ENCODE measurements at regions not wholly inside any gene's neighbourhood (a gene's known extent, or its start where the extent isn't known, plus 50 kb on each side); places are given as distances from the start of the nearest gene placed in this dataset.

- WGBS: 74% methylated on average over 6 of the region's 6 CpGs
- DNase-seq (ENCODE audit: extremely low spot score): no peak
- TF ChIP-seq, protein P1, sequence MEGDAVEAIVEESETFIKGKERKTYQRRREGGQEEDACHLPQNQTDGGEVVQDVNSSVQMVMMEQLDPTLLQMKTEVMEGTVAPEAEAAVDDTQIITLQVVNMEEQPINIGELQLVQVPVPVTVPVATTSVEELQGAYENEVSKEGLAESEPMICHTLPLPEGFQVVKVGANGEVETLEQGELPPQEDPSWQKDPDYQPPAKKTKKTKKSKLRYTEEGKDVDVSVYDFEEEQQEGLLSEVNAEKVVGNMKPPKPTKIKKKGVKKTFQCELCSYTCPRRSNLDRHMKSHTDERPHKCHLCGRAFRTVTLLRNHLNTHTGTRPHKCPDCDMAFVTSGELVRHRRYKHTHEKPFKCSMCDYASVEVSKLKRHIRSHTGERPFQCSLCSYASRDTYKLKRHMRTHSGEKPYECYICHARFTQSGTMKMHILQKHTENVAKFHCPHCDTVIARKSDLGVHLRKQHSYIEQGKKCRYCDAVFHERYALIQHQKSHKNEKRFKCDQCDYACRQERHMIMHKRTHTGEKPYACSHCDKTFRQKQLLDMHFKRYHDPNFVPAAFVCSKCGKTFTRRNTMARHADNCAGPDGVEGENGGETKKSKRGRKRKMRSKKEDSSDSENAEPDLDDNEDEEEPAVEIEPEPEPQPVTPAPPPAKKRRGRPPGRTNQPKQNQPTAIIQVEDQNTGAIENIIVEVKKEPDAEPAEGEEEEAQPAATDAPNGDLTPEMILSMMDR (IDR thresholded peaks at IDR 0.05): no peak
- TF ChIP-seq EP300 (IDR thresholded peaks at IDR 0.05): no peak
- TF ChIP-seq POLR2A (IDR thresholded peaks at IDR 0.05; ENCODE audit: low read depth): no peak
- TF ChIP-seq POLR2AphosphoS5 (IDR thresholded peaks at IDR 0.05): no peak
- intact Hi-C loops (cut with DNase I): no loop called here
- Histone ChIP-seq H3K27me3 (peaks cover 0 to 20% (median 0%) of the 10 kb centered on the region in 4 donors), H3K27ac (replicated peaks in 1 of 4) (no peak overlapping the region), H3K36me3 (no peaks in the 10 kb centered on the region), H3K4me1 (no peaks in the 10 kb centered on the region), H3K4me3 (no peak overlapping the region), H3K9me3 (no peaks in the 10 kb centered on the region)
Observed at GRCh38 chr9:38134611-38135237, 65.7 kb upstream of the SHB start.

- Histone ChIP-seq H3K36me3 (no peaks in the 10 kb centered on the region), H3K27me3 (peaks cover 0 to 19% (median 0%) of the 10 kb centered on the region in 4 donors), H3K4me3 (no peak overlapping the region), H3K9me3 (no peaks in the 10 kb centered on the region), H3K27ac (replicated peaks in 1 of 4) (no peak overlapping the region), H3K4me1 (no peaks in the 10 kb centered on the region)
- no peak for DNase-seq (ENCODE audit: extremely low spot score)
- intact Hi-C loops (cut with DNase I): no loop called here
- TF ChIP-seq POLR2A (IDR thresholded peaks at IDR 0.05; ENCODE audit: low read depth) (no peak), POLR2AphosphoS5 (IDR thresholded peaks at IDR 0.05) (no peak), EP300 (IDR thresholded peaks at IDR 0.05) (no peak)
- TF ChIP-seq, protein P1 (IDR thresholded peaks at IDR 0.05): no peak
Observed at GRCh38 chr9:38133595-38133994, 64.6 kb upstream of the SHB start.

GRCh38 chr9:38132956-38133355 is 63.9 kb upstream of the SHB start:
- H3K4me1 ChIP-seq: no peaks in the 10 kb centered on the region
- no peak for DNase-seq (ENCODE audit: extremely low spot score)
- WGBS: 91% methylated on average over 5 of the region's 5 CpGs
- no peak overlapping the region for H3K27ac ChIP-seq (replicated peaks in 1 of 4)
- no peaks in the 10 kb centered on the region for H3K9me3 ChIP-seq
- H3K36me3 ChIP-seq: no peaks in the 10 kb centered on the region
- H3K4me3 ChIP-seq: no peak overlapping the region
- intact Hi-C loops (cut with DNase I): no loop called here
- peaks cover 0 to 19% (median 0%) of the 10 kb centered on the region in 4 donors for H3K27me3 ChIP-seq
- TF ChIP-seq, protein P1 (IDR thresholded peaks at IDR 0.05): no peak
- TF ChIP-seq POLR2A (IDR thresholded peaks at IDR 0.05; ENCODE audit: low read depth) (no peak), POLR2AphosphoS5 (IDR thresholded peaks at IDR 0.05) (no peak), EP300 (IDR thresholded peaks at IDR 0.05) (no peak)

- WGBS: 78% methylated on average over 8 of the region's 8 CpGs
- H3K27me3 ChIP-seq: peaks cover 0 to 19% (median 0%) of the 10 kb centered on the region in 4 donors
- no peak for DNase-seq (ENCODE audit: extremely low spot score)
- H3K36me3 ChIP-seq: no peaks in the 10 kb centered on the region
- no peaks in the 10 kb centered on the region for H3K9me3 ChIP-seq
- H3K27ac ChIP-seq (replicated peaks in 1 of 4): no peak overlapping the region
- H3K4me1 ChIP-seq: no peaks in the 10 kb centered on the region
- TF ChIP-seq EP300 (IDR thresholded peaks at IDR 0.05) (no peak), POLR2A (IDR thresholded peaks at IDR 0.05; ENCODE audit: low read depth) (no peak), POLR2AphosphoS5 (IDR thresholded peaks at IDR 0.05) (no peak)
- TF ChIP-seq, protein P1 (IDR thresholded peaks at IDR 0.05): no peak
- intact Hi-C loops (cut with DNase I): no loop called here
- H3K4me3 ChIP-seq: no peak overlapping the region
Observed at GRCh38 chr9:38131729-38132128, 62.7 kb upstream of the SHB start.

DNA sequence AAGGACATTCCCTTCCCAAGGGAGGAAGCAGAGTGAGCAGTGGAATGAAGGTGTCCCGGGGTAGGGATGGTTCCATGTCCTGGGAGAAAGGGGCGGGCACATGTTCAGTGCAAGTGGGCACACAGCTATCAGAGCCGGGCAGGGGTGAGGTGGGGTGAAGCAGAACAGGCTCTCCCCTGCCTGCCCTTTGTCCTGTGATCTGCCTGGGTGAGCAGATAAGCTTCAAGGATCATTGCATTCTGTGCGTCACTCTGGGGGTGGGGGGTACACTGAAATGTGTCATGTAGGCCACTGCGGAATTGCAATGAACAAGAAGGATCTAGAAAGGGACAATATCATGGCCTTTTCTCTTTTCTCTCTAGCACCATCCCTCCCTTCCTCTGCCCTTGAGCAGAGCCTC is 61.7 kb upstream of the SHB start:
- H3K27ac ChIP-seq (replicated peaks in 1 of 4): no peak overlapping the region
- TF ChIP-seq POLR2AphosphoS5 (IDR thresholded peaks at IDR 0.05) (no peak), EP300 (IDR thresholded peaks at IDR 0.05) (no peak), POLR2A (IDR thresholded peaks at IDR 0.05; ENCODE audit: low read depth) (no peak)
- TF ChIP-seq, protein P1 (IDR thresholded peaks at IDR 0.05): no peak
- no peaks in the 10 kb centered on the region for H3K36me3 ChIP-seq
- no peaks in the 10 kb centered on the region for H3K9me3 ChIP-seq
- no peak overlapping the region for H3K4me3 ChIP-seq
- intact Hi-C loops (cut with DNase I): no loop called here
- H3K4me1 ChIP-seq: no peaks in the 10 kb centered on the region
- peaks cover 0 to 10% (median 0%) of the 10 kb centered on the region in 4 donors for H3K27me3 ChIP-seq
- WGBS: 92% methylated on average over 5 of the region's 5 CpGs
- no peak for DNase-seq (ENCODE audit: extremely low spot score)
